ENCODE measurements at regions not wholly inside any gene's neighbourhood (a gene's known extent, or its start where the extent isn't known, plus 50 kb on each side); places are given as distances from the start of the nearest gene placed in this dataset.

DNA sequence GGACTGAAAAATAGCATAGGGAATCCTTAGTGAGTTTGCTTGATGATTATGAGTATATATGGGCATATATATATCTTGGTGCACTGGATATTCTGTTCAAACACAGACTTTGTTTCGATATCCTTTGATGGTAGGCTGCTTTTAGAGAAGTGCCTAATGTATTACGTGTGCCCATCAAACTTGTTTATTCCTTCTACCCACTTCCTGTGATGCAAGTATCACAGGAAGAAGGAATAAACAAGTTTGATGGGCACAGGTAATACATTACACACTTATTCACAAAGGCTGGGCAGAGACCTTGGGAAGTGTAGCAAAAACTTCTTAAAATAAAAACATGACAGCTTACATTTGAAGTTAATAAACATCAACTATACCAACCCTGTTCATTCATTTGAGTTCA lies 364.2 kb downstream of the CHSY3 start:
- Histone ChIP-seq H3K36me3 (no peaks in the 10 kb centered on the region), H3K4me1 (ENCODE audit: control insufficient read depth in 1 of 2, insufficient read depth in 1 of 2, low read depth in 1 of 2, low read length in 1 of 2) (no peaks in the 10 kb centered on the region), H3K27ac (no peak overlapping the region), H3K27me3 (no peaks in the 10 kb centered on the region), H3K4me3 (ENCODE audit: low read depth in 1 of 2, low read length in 1 of 2) (no peak overlapping the region), H3K9me3 (no peaks in the 10 kb centered on the region)
- TF ChIP-seq, protein P1, sequence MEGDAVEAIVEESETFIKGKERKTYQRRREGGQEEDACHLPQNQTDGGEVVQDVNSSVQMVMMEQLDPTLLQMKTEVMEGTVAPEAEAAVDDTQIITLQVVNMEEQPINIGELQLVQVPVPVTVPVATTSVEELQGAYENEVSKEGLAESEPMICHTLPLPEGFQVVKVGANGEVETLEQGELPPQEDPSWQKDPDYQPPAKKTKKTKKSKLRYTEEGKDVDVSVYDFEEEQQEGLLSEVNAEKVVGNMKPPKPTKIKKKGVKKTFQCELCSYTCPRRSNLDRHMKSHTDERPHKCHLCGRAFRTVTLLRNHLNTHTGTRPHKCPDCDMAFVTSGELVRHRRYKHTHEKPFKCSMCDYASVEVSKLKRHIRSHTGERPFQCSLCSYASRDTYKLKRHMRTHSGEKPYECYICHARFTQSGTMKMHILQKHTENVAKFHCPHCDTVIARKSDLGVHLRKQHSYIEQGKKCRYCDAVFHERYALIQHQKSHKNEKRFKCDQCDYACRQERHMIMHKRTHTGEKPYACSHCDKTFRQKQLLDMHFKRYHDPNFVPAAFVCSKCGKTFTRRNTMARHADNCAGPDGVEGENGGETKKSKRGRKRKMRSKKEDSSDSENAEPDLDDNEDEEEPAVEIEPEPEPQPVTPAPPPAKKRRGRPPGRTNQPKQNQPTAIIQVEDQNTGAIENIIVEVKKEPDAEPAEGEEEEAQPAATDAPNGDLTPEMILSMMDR (IDR thresholded peaks at IDR 0.05): no peak

DNA sequence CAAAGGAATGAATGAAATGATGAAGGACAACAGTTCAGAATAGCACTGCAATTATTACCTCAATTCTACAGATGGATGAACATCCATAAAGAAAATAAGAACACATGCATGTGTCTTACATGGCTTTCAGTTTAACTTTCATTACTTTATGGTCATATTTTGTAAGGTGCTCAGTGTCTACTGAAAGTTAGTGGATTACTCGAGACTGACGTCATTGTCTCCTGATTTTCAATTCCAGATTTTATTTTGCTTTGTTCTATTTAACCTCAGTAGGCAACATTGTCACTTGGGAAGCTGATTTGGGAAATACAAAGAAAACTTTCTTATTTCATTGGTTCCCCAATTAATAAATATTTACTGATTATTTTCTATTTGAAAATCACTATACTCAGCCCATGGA lies 363.7 kb downstream of the CHSY3 start:
- Histone ChIP-seq H3K4me1 (ENCODE audit: control insufficient read depth in 1 of 2, insufficient read depth in 1 of 2, low read depth in 1 of 2, low read length in 1 of 2) (no peaks in the 10 kb centered on the region), H3K4me3 (ENCODE audit: low read depth in 1 of 2, low read length in 1 of 2) (no peak overlapping the region), H3K36me3 (no peaks in the 10 kb centered on the region), H3K9me3 (no peaks in the 10 kb centered on the region), H3K27ac (no peak overlapping the region), H3K27me3 (no peaks in the 10 kb centered on the region)
- TF ChIP-seq, protein P1 (IDR thresholded peaks at IDR 0.05): no peak

DNA sequence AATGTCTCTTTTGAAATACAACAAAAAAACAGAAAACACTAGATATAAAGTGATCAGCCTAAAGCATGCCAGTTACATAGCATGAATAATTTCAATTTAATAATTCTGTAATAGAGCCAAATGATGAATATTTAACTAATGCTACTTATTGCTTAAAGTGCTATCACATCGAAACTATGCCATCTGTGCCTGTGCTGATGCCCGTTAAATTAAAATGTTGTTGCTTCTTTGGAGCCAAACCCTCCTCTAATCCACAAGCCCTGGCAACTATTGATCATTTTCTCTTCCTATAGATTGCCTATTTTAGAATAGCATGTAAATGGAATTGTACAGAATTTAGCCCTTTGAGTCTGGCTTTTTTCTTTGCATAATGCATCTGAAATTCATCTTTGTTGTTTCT lies 356.2 kb downstream of the CHSY3 start:
- H3K36me3 ChIP-seq: no peaks in the 10 kb centered on the region
- TF ChIP-seq, protein P1 (IDR thresholded peaks at IDR 0.05): no peak
- no peak overlapping the region for H3K4me3 ChIP-seq (ENCODE audit: low read depth in 1 of 2, low read length in 1 of 2)
- H3K9me3 ChIP-seq: peaks cover under 1% of the 10 kb centered on the region
- H3K4me1 ChIP-seq (ENCODE audit: control insufficient read depth in 1 of 2, insufficient read depth in 1 of 2, low read depth in 1 of 2, low read length in 1 of 2): no peaks in the 10 kb centered on the region
- H3K27me3 ChIP-seq: no peaks in the 10 kb centered on the region
- H3K27ac ChIP-seq: no peak overlapping the region

DNA sequence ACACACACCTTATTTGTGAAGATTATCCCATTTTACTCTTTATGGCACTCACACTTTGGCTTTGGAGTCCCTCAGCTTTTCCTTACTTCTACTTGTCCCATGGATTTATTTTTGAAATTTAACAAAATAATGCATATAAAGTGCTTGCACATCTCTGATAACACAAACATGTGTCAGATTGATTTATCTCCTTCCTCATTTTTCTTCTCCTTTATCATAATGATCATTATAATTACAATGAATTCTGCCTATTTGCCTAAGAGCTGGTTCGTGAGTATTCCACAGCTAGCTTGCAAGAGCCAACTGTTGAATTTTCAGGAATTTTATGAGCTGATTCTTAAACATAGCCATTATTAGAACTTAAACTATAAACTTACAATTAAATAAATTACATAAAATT lies 347.7 kb downstream of the CHSY3 start:
- no peak overlapping the region for H3K4me3 ChIP-seq (ENCODE audit: low read depth in 1 of 2, low read length in 1 of 2)
- H3K9me3 ChIP-seq: peaks cover 3% of the 10 kb centered on the region
- H3K4me1 ChIP-seq (ENCODE audit: control insufficient read depth in 1 of 2, insufficient read depth in 1 of 2, low read depth in 1 of 2, low read length in 1 of 2): no peaks in the 10 kb centered on the region
- H3K27me3 ChIP-seq: no peaks in the 10 kb centered on the region
- no peak overlapping the region for H3K27ac ChIP-seq
- TF ChIP-seq, protein P1 (IDR thresholded peaks at IDR 0.05): no peak
- no peaks in the 10 kb centered on the region for H3K36me3 ChIP-seq

DNA sequence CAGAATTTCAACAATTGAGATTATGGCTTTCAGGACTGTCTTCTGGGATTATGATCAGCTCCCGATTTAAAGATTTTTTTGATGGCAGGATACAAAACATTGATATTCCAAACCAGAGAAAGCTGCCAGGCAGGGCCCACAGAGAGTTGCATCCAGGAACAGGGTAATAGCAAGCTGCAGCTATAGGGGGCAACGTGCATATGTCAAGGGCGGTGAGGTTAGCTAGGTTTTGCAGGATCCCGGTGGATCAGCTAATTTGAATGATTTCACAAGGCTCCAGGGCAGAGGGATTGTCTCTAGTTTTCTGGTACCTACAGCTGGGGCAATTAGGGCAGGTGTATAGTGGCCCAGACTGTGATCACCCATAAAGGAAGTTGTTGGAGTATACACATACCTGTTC lies 339.4 kb downstream of the CHSY3 start:
- TF ChIP-seq, protein P1 (IDR thresholded peaks at IDR 0.05): no peak
- Histone ChIP-seq H3K27me3 (no peaks in the 10 kb centered on the region), H3K4me1 (ENCODE audit: control insufficient read depth in 1 of 2, insufficient read depth in 1 of 2, low read depth in 1 of 2, low read length in 1 of 2) (no peaks in the 10 kb centered on the region), H3K4me3 (ENCODE audit: low read depth in 1 of 2, low read length in 1 of 2) (no peak overlapping the region), H3K27ac (no peak overlapping the region), H3K9me3 (no peaks in the 10 kb centered on the region), H3K36me3 (no peaks in the 10 kb centered on the region)

DNA sequence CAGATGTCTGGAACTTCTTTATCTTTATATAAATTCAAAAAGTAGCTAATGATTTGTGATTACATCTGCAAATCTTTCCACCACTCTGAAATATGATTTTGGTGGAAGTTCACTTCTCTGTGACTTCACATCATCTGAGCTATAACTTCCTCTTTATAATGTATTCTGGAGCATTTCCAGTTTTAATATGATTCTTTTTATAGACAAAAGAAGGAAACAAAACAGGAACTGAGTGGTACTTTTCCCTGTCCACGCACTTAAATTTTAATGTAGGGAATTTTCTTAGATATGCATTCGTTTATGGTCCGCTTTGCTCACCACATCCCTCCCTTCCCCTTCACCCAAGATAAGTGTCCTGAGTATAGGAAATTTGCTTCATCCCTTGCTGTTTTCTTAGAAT lies 333.5 kb downstream of the CHSY3 start:
- Histone ChIP-seq H3K27me3 (no peaks in the 10 kb centered on the region), H3K36me3 (no peaks in the 10 kb centered on the region), H3K4me1 (ENCODE audit: control insufficient read depth in 1 of 2, insufficient read depth in 1 of 2, low read depth in 1 of 2, low read length in 1 of 2) (no peaks in the 10 kb centered on the region), H3K27ac (no peak overlapping the region), H3K9me3 (no peaks in the 10 kb centered on the region), H3K4me3 (ENCODE audit: low read depth in 1 of 2, low read length in 1 of 2) (no peak overlapping the region)
- TF ChIP-seq, protein P1 (IDR thresholded peaks at IDR 0.05): no peak

Measured in neutrophil (primary cell).